GM12878 (cell line): ENCODE measurements at regions not wholly inside any gene's neighbourhood (a gene's known extent, or its start where the extent isn't known, plus 50 kb on each side); places are given as distances from the start of the nearest gene placed in this dataset.

Experiments
- POLR2A ChIP-seq: IDR thresholded peaks from 2 replicates; pipeline ENCODE4 v1.6.1; 2011; ENCODE audit warnings: low read depth, mild to moderate bottlenecking, low read length
- POLR2AphosphoS5 ChIP-seq: IDR thresholded peaks from 2 replicates; pipeline ENCODE4 v1.6.1; 2011; ENCODE audit warnings: mild to moderate bottlenecking, low read length, inconsistent platforms
- RAD21 ChIP-seq: IDR thresholded peaks from 2 replicates; pipeline ENCODE4 v1.6.1; 2011; ENCODE audit warnings: mild to moderate bottlenecking, low read depth, low read length, moderate library complexity; ENCODE audit not compliant: insufficient read depth
- YY1 ChIP-seq: IDR thresholded peaks from 2 replicates; pipeline ENCODE4 v1.6.1; 2011; ENCODE audit warnings: low read depth, mild to moderate bottlenecking, low read length
- TF ChIP-seq, protein P1 (sequence below): IDR thresholded peaks from 2 replicates; pipeline ENCODE4 v1.6.1; 2012; ENCODE audit warnings: improper control_type of control experiment, low read depth, low read length; ENCODE audit not compliant: insufficient replicate concordance

DNA sequence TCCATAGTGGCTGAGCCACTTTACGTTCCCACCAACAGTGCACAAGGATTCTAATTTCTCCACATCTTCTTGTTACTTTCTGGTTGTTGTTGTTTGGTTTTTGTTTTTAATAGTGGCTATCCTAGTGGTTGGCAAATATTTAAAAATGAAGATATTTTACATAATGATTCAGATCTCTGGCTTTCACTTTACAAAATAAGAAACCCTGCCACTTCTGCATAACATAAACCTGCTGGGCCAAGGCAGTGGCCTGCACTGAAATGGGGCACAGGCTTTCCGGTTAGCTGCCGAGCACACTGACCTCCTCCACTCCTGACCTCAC is 320.4 kb downstream of the RPS6KC1 start:
- TF ChIP-seq YY1 (no peak), POLR2A (no peak), POLR2AphosphoS5 (no peak), RAD21 (no peak)
- TF ChIP-seq, protein P1, sequence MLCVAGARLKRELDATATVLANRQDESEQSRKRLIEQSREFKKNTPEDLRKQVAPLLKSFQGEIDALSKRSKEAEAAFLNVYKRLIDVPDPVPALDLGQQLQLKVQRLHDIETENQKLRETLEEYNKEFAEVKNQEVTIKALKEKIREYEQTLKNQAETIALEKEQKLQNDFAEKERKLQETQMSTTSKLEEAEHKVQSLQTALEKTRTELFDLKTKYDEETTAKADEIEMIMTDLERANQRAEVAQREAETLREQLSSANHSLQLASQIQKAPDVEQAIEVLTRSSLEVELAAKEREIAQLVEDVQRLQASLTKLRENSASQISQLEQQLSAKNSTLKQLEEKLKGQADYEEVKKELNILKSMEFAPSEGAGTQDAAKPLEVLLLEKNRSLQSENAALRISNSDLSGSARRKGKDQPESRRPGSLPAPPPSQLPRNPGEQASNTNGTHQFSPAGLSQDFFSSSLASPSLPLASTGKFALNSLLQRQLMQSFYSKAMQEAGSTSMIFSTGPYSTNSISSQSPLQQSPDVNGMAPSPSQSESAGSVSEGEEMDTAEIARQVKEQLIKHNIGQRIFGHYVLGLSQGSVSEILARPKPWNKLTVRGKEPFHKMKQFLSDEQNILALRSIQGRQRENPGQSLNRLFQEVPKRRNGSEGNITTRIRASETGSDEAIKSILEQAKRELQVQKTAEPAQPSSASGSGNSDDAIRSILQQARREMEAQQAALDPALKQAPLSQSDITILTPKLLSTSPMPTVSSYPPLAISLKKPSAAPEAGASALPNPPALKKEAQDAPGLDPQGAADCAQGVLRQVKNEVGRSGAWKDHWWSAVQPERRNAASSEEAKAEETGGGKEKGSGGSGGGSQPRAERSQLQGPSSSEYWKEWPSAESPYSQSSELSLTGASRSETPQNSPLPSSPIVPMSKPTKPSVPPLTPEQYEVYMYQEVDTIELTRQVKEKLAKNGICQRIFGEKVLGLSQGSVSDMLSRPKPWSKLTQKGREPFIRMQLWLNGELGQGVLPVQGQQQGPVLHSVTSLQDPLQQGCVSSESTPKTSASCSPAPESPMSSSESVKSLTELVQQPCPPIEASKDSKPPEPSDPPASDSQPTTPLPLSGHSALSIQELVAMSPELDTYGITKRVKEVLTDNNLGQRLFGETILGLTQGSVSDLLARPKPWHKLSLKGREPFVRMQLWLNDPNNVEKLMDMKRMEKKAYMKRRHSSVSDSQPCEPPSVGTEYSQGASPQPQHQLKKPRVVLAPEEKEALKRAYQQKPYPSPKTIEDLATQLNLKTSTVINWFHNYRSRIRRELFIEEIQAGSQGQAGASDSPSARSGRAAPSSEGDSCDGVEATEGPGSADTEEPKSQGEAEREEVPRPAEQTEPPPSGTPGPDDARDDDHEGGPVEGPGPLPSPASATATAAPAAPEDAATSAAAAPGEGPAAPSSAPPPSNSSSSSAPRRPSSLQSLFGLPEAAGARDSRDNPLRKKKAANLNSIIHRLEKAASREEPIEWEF: no peak
